HG03103 (cell line): ENCODE measurements at regions not wholly inside any gene's neighbourhood (a gene's known extent, or its start where the extent isn't known, plus 50 kb on each side); places are given as distances from the start of the nearest gene placed in this dataset.

Source experiments
- ATAC-seq: cut with Tn5 transposase; IDR thresholded peaks from one replicate; pipeline ENCODE4 v1.9.1; 2021; ENCODE audit warnings: low read depth; ENCODE audit not compliant: unreplicated experiment

GRCh38 chr9:73615557-73615956, 463.9 kb downstream of the ANXA1 start:
- no peak for ATAC-seq

- ATAC-seq, result no peak
Measured at GRCh38 chr9:73617586-73617985, 465.9 kb downstream of the ANXA1 start.

GRCh38 chr9:73640971-73641370, 489.3 kb downstream of the ANXA1 start:
- peak; percentile 59 for ATAC-seq

GRCh38 chr9:73643379-73644013, 491.8 kb downstream of the ANXA1 start:
- ATAC-seq, result no peak

- ATAC-seq, result no peak
Measured at GRCh38 chr9:73647560-73647959, 495.9 kb downstream of the ANXA1 start.

GRCh38 chr9:73649552-73649951, 497.9 kb downstream of the ANXA1 start:
- ATAC-seq, result no peak

GRCh38 chr9:73655363-73655762, 503.7 kb downstream of the ANXA1 start:
- no peak for ATAC-seq

- ATAC-seq, result no peak
Measured at GRCh38 chr9:73655831-73656230, 504.2 kb downstream of the ANXA1 start.

GRCh38 chr9:73665253-73665652, 513.6 kb downstream of the ANXA1 start:
- no peak for ATAC-seq

GRCh38 chr9:73667749-73668148, 516.1 kb downstream of the ANXA1 start:
- no peak for ATAC-seq

GRCh38 chr9:73680831-73681230, 529.2 kb downstream of the ANXA1 start:
- ATAC-seq, result no peak

GRCh38 chr9:73682789-73683188, 531.1 kb downstream of the ANXA1 start:
- ATAC-seq, result no peak

- ATAC-seq, result no peak
Measured at GRCh38 chr9:73683862-73684591, 532.4 kb downstream of the ANXA1 start.

GRCh38 chr9:73684601-73685000, 532.9 kb downstream of the ANXA1 start:
- ATAC-seq, result no peak

- no peak for ATAC-seq
Measured at GRCh38 chr9:73685786-73686185, 534.1 kb downstream of the ANXA1 start.

- no peak for ATAC-seq
Measured at GRCh38 chr9:73689051-73689870, 537.6 kb downstream of the ANXA1 start.

- no peak for ATAC-seq
Measured at GRCh38 chr9:73701415-73702057, 549.9 kb downstream of the ANXA1 start.

- ATAC-seq, result no peak
Measured at GRCh38 chr9:73714294-73714693, 562.6 kb downstream of the ANXA1 start.

- ATAC-seq, result no peak
Measured at GRCh38 chr9:73715591-73715990, 563.9 kb downstream of the ANXA1 start.

- ATAC-seq, result no peak
Measured at GRCh38 chr9:73719660-73720059, 568.0 kb downstream of the ANXA1 start.

GRCh38 chr9:73720601-73721000, 568.9 kb downstream of the ANXA1 start:
- no peak for ATAC-seq
